ENCODE measurements at regions not wholly inside any gene's neighbourhood (a gene's known extent, or its start where the extent isn't known, plus 50 kb on each side); places are given as distances from the start of the nearest gene placed in this dataset.

- TF ChIP-seq CTCF (IDR thresholded peaks at IDR 0.05) = no peak
Measured at GRCh38 chr3:41088882-41089281, 110.4 kb upstream of the CTNNB1 start.

GRCh38 chr3:41089566-41089965, 109.7 kb upstream of the CTNNB1 start:
- TF ChIP-seq CTCF (IDR thresholded peaks at IDR 0.05) = no peak

- no peak for TF ChIP-seq CTCF (IDR thresholded peaks at IDR 0.05)
Measured at GRCh38 chr3:41092844-41093243, 106.5 kb upstream of the CTNNB1 start.

GRCh38 chr3:41093476-41093875, 105.8 kb upstream of the CTNNB1 start:
- TF ChIP-seq CTCF (IDR thresholded peaks at IDR 0.05) = no peak

GRCh38 chr3:41094351-41094750, 105.0 kb upstream of the CTNNB1 start:
- no peak for TF ChIP-seq CTCF (IDR thresholded peaks at IDR 0.05)

- no peak; the same call in 1 of the 2 replicates for TF ChIP-seq CTCF (IDR thresholded peaks at IDR 0.05)
Measured at GRCh38 chr3:41095702-41096101, 103.6 kb upstream of the CTNNB1 start.

GRCh38 chr3:41097896-41098496, 101.3 kb upstream of the CTNNB1 start:
- no peak for TF ChIP-seq CTCF (IDR thresholded peaks at IDR 0.05)

GRCh38 chr3:41101231-41101630, 98.1 kb upstream of the CTNNB1 start:
- no peak for TF ChIP-seq CTCF (IDR thresholded peaks at IDR 0.05)

Measured in LNCAP (cell line).